GM12878 (cell line): ENCODE measurements at regions not wholly inside any gene's neighbourhood (a gene's known extent, or its start where the extent isn't known, plus 50 kb on each side); places are given as distances from the start of the nearest gene placed in this dataset.

ENCODE experiments used
- ATAC-seq: fragments of 200-7000 bp; cut with Tn5 transposase; 3 replicates; pipeline ENCODE4 v1.9.1; 2020; ENCODE audit warnings: mild to moderate bottlenecking, moderate library complexity
- BruUV-seq: library from RNA; stranded (reverse); fragments of 400-500 nt; replicated peaks from 2 replicates; lab custom pipeline; 2021; lab: Mats Ljungman, UMichigan
- CTCF ChIA-PET: fragments of 300-600 bp; sonication (Branson Sonifier 250); formaldehyde crosslinking; extraction: SDS; loops from one replicate; lab custom pipeline; 2021; ENCODE audit warnings: inconsistent platforms; lab: Yijun Ruan, JAX
- POLR2A ChIA-PET: fragments of 350-600 bp; formaldehyde crosslinking; extraction: SDS; loops from one replicate; lab custom pipeline; 2021; ENCODE audit warnings: inconsistent platforms; lab: Charles Lee
- RAD21 ChIA-PET: fragments of 300-600 bp; sonication (Branson Sonifier 250); formaldehyde crosslinking; loops from one replicate; lab custom pipeline; 2023; ENCODE audit warnings: antibody characterized with exemption; ENCODE audit not compliant: unreplicated experiment; lab: Charles Lee
- SMC1A ChIA-PET: fragments of 300-600 bp; sonication (Branson Sonifier 250); formaldehyde crosslinking; loops from one replicate; lab custom pipeline; 2023; ENCODE audit not compliant: unreplicated experiment, uncharacterized antibody; lab: Charles Lee
- DNase-seq: peaks from one replicate; pipeline ENCODE4 v3.0.0-alpha.2; 2011; ENCODE audit warnings: low read depth, low spot score
- FAIRE-seq: peaks from 3 replicates; lab custom pipeline; 2011; peaks lifted over from hg19 to GRCh38; lab: Jason Lieb, UNC
- H2AFZ ChIP-seq: 2 replicates; pipeline ENCODE4 v1.6.0; 2011; ENCODE audit warnings: low read depth, low read length, control low read depth; ENCODE audit not compliant: control insufficient read depth
- H3K27ac ChIP-seq: 2 replicates; pipeline ENCODE4 v1.5.1; 2011; ENCODE audit warnings: control low read depth; ENCODE audit not compliant: control insufficient read depth, insufficient read depth
- H3K27me3 ChIP-seq, 2 experiments: replicated peaks in 1 of 2; 2 replicates each; pipeline versions ENCODE4 v1.6.0 to v1.6.1; 2011; ENCODE audit warnings: low read length in 1 of 2; ENCODE audit not compliant: control insufficient read depth in 2 of 2, insufficient read depth in 2 of 2
- H3K36me3 ChIP-seq, 2 experiments: 2 replicates each; pipeline ENCODE4 v1.5.1; 2011; ENCODE audit warnings: low read length in 1 of 2; ENCODE audit not compliant: control insufficient read depth in 2 of 2, insufficient read depth in 2 of 2
- H3K4me1 ChIP-seq: 2 replicates; pipeline ENCODE4 v1.6.1; 2011; ENCODE audit warnings: mild to moderate bottlenecking, low read length, moderate library complexity, mixed read lengths; ENCODE audit not compliant: control insufficient read depth, insufficient read depth
- H3K4me2 ChIP-seq: 2 replicates; pipeline ENCODE4 v1.6.0; 2011; ENCODE audit warnings: control low read depth; ENCODE audit not compliant: control insufficient read depth, insufficient read depth
- H3K4me3 ChIP-seq: fragments of 200-600 bp; sonication (generic); 2 replicates; pipeline ENCODE4 v1.5.1; 2016
- H3K79me2 ChIP-seq: 2 replicates; pipeline ENCODE4 v1.6.0; 2011; ENCODE audit warnings: low read length; ENCODE audit not compliant: control insufficient read depth, insufficient read depth
- H3K9ac ChIP-seq: 2 replicates; pipeline ENCODE4 v1.8.0; 2011; ENCODE audit warnings: low read length, control low read depth, mixed read lengths; ENCODE audit not compliant: control insufficient read depth, insufficient read depth
- H3K9me3 ChIP-seq: replicated peaks from 3 replicates; pipeline ENCODE4 v1.5.1; 2011; ENCODE audit warnings: mild to moderate bottlenecking, low read length; ENCODE audit not compliant: control insufficient read depth, insufficient read depth
- H4K20me1 ChIP-seq: 2 replicates; pipeline ENCODE4 v1.6.0; 2011; ENCODE audit not compliant: control insufficient read depth, insufficient read depth
- GATAD2B ChIP-seq: fragments of 450-650 bp; conservative IDR thresholded peaks from 2 replicates; pipeline ENCODE4 v1.6.1; 2017; ENCODE audit warnings: low read depth, mild to moderate bottlenecking, moderate library complexity
- NR2F1 ChIP-seq: fragments of 450-650 bp; conservative IDR thresholded peaks from 2 replicates; pipeline ENCODE4 v1.6.1; 2017; ENCODE audit warnings: mild to moderate bottlenecking
- SIX5 ChIP-seq: IDR thresholded peaks from 2 replicates; pipeline ENCODE4 v1.6.1; 2011; ENCODE audit warnings: mild to moderate bottlenecking, low read depth, low read length, moderate library complexity; ENCODE audit not compliant: severe bottlenecking
- SP1 ChIP-seq: IDR thresholded peaks from one replicate; pipeline ENCODE4 v1.6.1; 2011; ENCODE audit warnings: low read depth, low read length
- ZNF217 ChIP-seq: fragments of 450-650 bp; IDR thresholded peaks from 2 replicates; pipeline ENCODE4 v1.6.1; 2017; ENCODE audit warnings: antibody characterized with exemption, mild to moderate bottlenecking
- ZNF622 ChIP-seq: fragments of 450-650 bp; IDR thresholded peaks from 2 replicates; pipeline ENCODE4 v1.6.1; 2017; ENCODE audit warnings: mild to moderate bottlenecking, inconsistent platforms
- in situ Hi-C: fragments of 300-500 bp; cut with MboI; formaldehyde crosslinking; loops from 9 replicates; pipeline ENCODE4 v1.14.3; 2018; ENCODE audit warnings: mixed read lengths
- intact Hi-C: fragments of 100-400 bp; cut with micrococcal nuclease; formaldehyde crosslinking; loops from one replicate; pipeline ENCODE4 v1.14.2; 2022; ENCODE audit not compliant: unreplicated experiment
- TF ChIP-seq, protein P1 (sequence below): fragments of 450-650 bp; IDR thresholded peaks from 2 replicates; pipeline ENCODE4 v1.6.1; 2014; ENCODE audit warnings: mild to moderate bottlenecking
- TF ChIP-seq, protein P2 (sequence below): fragments of 450-650 bp; IDR thresholded peaks from 2 replicates; pipeline ENCODE4 v1.6.1; 2017; ENCODE audit warnings: mild to moderate bottlenecking

GRCh38 chr5:51646482-51646881 lies 263.2 kb downstream of the ISL1 start:
- POLR2A ChIA-PET = no interaction called here
- CTCF ChIA-PET = no interaction called here
- Histone ChIP-seq H3K36me3 (no peaks in the 10 kb centered on the region), H2AFZ (no peak overlapping the region), H3K4me3 (no peak overlapping the region), H3K9me3 (no peaks in the 10 kb centered on the region), H3K9ac (no peak overlapping the region), H3K4me1 (no peaks in the 10 kb centered on the region), H3K79me2 (no peaks in the 10 kb centered on the region), H3K27ac (no peak overlapping the region), H3K4me2 (no peak overlapping the region), H4K20me1 (no peaks in the 10 kb centered on the region), H3K27me3 (no peaks in the 10 kb centered on the region)
- DNase-seq = no peak
- RAD21 ChIA-PET = no interaction called here
- in situ Hi-C loops = no loop called here
- ATAC-seq = no peak
- BruUV-seq = no TSS peak
- no peak for FAIRE-seq
- intact Hi-C loops = no loop called here
- SMC1A ChIA-PET = no interaction called here
- TF ChIP-seq, protein P1, sequence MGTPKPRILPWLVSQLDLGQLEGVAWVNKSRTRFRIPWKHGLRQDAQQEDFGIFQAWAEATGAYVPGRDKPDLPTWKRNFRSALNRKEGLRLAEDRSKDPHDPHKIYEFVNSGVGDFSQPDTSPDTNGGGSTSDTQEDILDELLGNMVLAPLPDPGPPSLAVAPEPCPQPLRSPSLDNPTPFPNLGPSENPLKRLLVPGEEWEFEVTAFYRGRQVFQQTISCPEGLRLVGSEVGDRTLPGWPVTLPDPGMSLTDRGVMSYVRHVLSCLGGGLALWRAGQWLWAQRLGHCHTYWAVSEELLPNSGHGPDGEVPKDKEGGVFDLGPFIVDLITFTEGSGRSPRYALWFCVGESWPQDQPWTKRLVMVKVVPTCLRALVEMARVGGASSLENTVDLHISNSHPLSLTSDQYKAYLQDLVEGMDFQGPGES = no peak
- TF ChIP-seq SP1 = no peak
- no peak for TF ChIP-seq GATAD2B
- TF ChIP-seq ZNF217 = no peak
- TF ChIP-seq NR2F1 = no peak
- TF ChIP-seq ZNF622 = no peak
- TF ChIP-seq, protein P2, sequence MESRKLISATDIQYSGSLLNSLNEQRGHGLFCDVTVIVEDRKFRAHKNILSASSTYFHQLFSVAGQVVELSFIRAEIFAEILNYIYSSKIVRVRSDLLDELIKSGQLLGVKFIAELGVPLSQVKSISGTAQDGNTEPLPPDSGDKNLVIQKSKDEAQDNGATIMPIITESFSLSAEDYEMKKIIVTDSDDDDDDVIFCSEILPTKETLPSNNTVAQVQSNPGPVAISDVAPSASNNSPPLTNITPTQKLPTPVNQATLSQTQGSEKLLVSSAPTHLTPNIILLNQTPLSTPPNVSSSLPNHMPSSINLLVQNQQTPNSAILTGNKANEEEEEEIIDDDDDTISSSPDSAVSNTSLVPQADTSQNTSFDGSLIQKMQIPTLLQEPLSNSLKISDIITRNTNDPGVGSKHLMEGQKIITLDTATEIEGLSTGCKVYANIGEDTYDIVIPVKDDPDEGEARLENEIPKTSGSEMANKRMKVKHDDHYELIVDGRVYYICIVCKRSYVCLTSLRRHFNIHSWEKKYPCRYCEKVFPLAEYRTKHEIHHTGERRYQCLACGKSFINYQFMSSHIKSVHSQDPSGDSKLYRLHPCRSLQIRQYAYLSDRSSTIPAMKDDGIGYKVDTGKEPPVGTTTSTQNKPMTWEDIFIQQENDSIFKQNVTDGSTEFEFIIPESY = no peak
- TF ChIP-seq SIX5 = no peak
